ENCODE measurements at regions not wholly inside any gene's neighbourhood (a gene's known extent, or its start where the extent isn't known, plus 50 kb on each side); places are given as distances from the start of the nearest gene placed in this dataset.

GRCh38 chr4:104747635-104748034 lies 252.9 kb upstream of the CXXC4 start:
- no peak overlapping the region for H3K4me3 Mint-ChIP-seq
- H3K4me1 Mint-ChIP-seq: peaks cover 7% of the 10 kb centered on the region
- TF ChIP-seq CTCF (IDR thresholded peaks at IDR 0.05): no peak
- DNase-seq: no peak
- H3K36me3 Mint-ChIP-seq (ENCODE audit: low read depth): no peaks in the 10 kb centered on the region
- H3K9me3 Mint-ChIP-seq: no peaks in the 10 kb centered on the region
- H3K27ac Mint-ChIP-seq: no peak overlapping the region
- no peaks in the 10 kb centered on the region for H3K27me3 Mint-ChIP-seq (ENCODE audit: low read depth, poor library complexity)

- TF ChIP-seq CTCF (IDR thresholded peaks at IDR 0.05): no peak
- Mint-ChIP-seq H3K27ac (no peak overlapping the region), H3K27me3 (ENCODE audit: low read depth, poor library complexity) (no peaks in the 10 kb centered on the region), H3K4me1 (no peaks in the 10 kb centered on the region), H3K9me3 (no peaks in the 10 kb centered on the region), H3K4me3 (no peak overlapping the region), H3K36me3 (ENCODE audit: low read depth) (no peaks in the 10 kb centered on the region)
- DNase-seq: no peak
These were observed 254.4 kb upstream of the CXXC4 start for GRCh38 chr4:104749062-104749461.

- Mint-ChIP-seq H3K9me3 (no peaks in the 10 kb centered on the region), H3K27me3 (ENCODE audit: low read depth, poor library complexity) (no peaks in the 10 kb centered on the region), H3K27ac (no peak overlapping the region), H3K4me3 (no peak overlapping the region), H3K36me3 (ENCODE audit: low read depth) (no peaks in the 10 kb centered on the region), H3K4me1 (no peaks in the 10 kb centered on the region)
- TF ChIP-seq CTCF (IDR thresholded peaks at IDR 0.05): no peak
- no peak for DNase-seq
These were observed 255.3 kb upstream of the CXXC4 start for GRCh38 chr4:104750008-104750407.

GRCh38 chr4:104751468-104751867 lies 256.8 kb upstream of the CXXC4 start:
- no peak for TF ChIP-seq CTCF (IDR thresholded peaks at IDR 0.05)
- no peak for DNase-seq
- Mint-ChIP-seq H3K4me3 (no peak overlapping the region), H3K36me3 (ENCODE audit: low read depth) (no peaks in the 10 kb centered on the region), H3K27me3 (ENCODE audit: low read depth, poor library complexity) (no peaks in the 10 kb centered on the region), H3K27ac (no peak overlapping the region), H3K4me1 (no peaks in the 10 kb centered on the region), H3K9me3 (no peaks in the 10 kb centered on the region)

- DNase-seq: no peak
- Mint-ChIP-seq H3K4me3 (no peak overlapping the region), H3K9me3 (no peaks in the 10 kb centered on the region), H3K27ac (no peak overlapping the region), H3K4me1 (no peaks in the 10 kb centered on the region), H3K36me3 (ENCODE audit: low read depth) (no peaks in the 10 kb centered on the region), H3K27me3 (ENCODE audit: low read depth, poor library complexity) (no peaks in the 10 kb centered on the region)
- no peak for TF ChIP-seq CTCF (IDR thresholded peaks at IDR 0.05)
These were observed 257.6 kb upstream of the CXXC4 start for GRCh38 chr4:104752337-104752736.

GRCh38 chr4:104756837-104757236 lies 262.1 kb upstream of the CXXC4 start:
- no peaks in the 10 kb centered on the region for H3K9me3 Mint-ChIP-seq
- no peak for TF ChIP-seq CTCF (IDR thresholded peaks at IDR 0.05)
- H3K36me3 Mint-ChIP-seq (ENCODE audit: low read depth): no peaks in the 10 kb centered on the region

More at GRCh38 chr4:104756837-104757236, 262.1 kb upstream of the CXXC4 start:
- H3K4me3 Mint-ChIP-seq: no peak overlapping the region
- H3K27me3 Mint-ChIP-seq (ENCODE audit: low read depth, poor library complexity): no peaks in the 10 kb centered on the region
- no peak overlapping the region for H3K27ac Mint-ChIP-seq
- no peaks in the 10 kb centered on the region for H3K4me1 Mint-ChIP-seq
- DNase-seq: no peak
